Activated CD8-positive, alpha-beta memory T cell treated with anti-CD3 and anti-CD28 coated beads, Interleukin-2, amount 50 U/mL, for 48 hours (primary cell): ENCODE measurements at regions not wholly inside any gene's neighbourhood (a gene's known extent, or its start where the extent isn't known, plus 50 kb on each side); places are given as distances from the start of the nearest gene placed in this dataset.
A peak's percentile ranks its signal among the peaks of the same experiment; 100 is the strongest.

ENCODE experiments used
- DNase-seq: peaks from one replicate; pipeline ENCODE4 v3.0.0-alpha.2; 2020

- no peak for DNase-seq
Measured at GRCh38 chr9:21565155-21565554, 83.0 kb upstream of the IFNE start.

GRCh38 chr9:21567926-21568325 lies 85.8 kb upstream of the IFNE start:
- no peak for DNase-seq

GRCh38 chr9:21568484-21568883 lies 86.4 kb upstream of the IFNE start:
- DNase-seq = no peak

- DNase-seq = no peak
Measured at GRCh38 chr9:21569721-21570120, 87.6 kb upstream of the IFNE start.

- DNase-seq = no peak
Measured at GRCh38 chr9:21570643-21571275, 88.6 kb upstream of the IFNE start.

- DNase-seq = no peak
Measured at GRCh38 chr9:21574261-21574660, 92.1 kb upstream of the IFNE start.

- no peak for DNase-seq
Measured at GRCh38 chr9:21576331-21577189, 94.4 kb upstream of the IFNE start.

GRCh38 chr9:21579247-21579671 lies 97.1 kb upstream of the IFNE start:
- no peak for DNase-seq

GRCh38 chr9:21579743-21580142 lies 97.6 kb upstream of the IFNE start:
- no peak for DNase-seq

- DNase-seq = no peak
Measured at GRCh38 chr9:21580636-21581378, 98.7 kb upstream of the IFNE start.

- no peak for DNase-seq
Measured at GRCh38 chr9:21583628-21584377, 101.7 kb upstream of the IFNE start.

GRCh38 chr9:21584890-21585289 lies 102.8 kb upstream of the IFNE start:
- no peak for DNase-seq

- DNase-seq = no peak
Measured at GRCh38 chr9:21585756-21586752, 103.9 kb upstream of the IFNE start.

- no peak for DNase-seq
Measured at GRCh38 chr9:21589344-21590056, 107.4 kb upstream of the IFNE start.

- DNase-seq = no peak
Measured at GRCh38 chr9:21590058-21590996, 108.2 kb upstream of the IFNE start.

GRCh38 chr9:21591221-21592062 lies 109.3 kb upstream of the IFNE start:
- peak; percentile 71 for DNase-seq

- no peak for DNase-seq
Measured at GRCh38 chr9:21592063-21592338, 109.9 kb upstream of the IFNE start.

GRCh38 chr9:21597284-21597683 lies 115.2 kb upstream of the IFNE start:
- DNase-seq = no peak

GRCh38 chr9:21598749-21599148 lies 116.6 kb upstream of the IFNE start:
- no peak for DNase-seq
